ENCODE measurements at regions not wholly inside any gene's neighbourhood (a gene's known extent, or its start where the extent isn't known, plus 50 kb on each side); places are given as distances from the start of the nearest gene placed in this dataset.

DNA sequence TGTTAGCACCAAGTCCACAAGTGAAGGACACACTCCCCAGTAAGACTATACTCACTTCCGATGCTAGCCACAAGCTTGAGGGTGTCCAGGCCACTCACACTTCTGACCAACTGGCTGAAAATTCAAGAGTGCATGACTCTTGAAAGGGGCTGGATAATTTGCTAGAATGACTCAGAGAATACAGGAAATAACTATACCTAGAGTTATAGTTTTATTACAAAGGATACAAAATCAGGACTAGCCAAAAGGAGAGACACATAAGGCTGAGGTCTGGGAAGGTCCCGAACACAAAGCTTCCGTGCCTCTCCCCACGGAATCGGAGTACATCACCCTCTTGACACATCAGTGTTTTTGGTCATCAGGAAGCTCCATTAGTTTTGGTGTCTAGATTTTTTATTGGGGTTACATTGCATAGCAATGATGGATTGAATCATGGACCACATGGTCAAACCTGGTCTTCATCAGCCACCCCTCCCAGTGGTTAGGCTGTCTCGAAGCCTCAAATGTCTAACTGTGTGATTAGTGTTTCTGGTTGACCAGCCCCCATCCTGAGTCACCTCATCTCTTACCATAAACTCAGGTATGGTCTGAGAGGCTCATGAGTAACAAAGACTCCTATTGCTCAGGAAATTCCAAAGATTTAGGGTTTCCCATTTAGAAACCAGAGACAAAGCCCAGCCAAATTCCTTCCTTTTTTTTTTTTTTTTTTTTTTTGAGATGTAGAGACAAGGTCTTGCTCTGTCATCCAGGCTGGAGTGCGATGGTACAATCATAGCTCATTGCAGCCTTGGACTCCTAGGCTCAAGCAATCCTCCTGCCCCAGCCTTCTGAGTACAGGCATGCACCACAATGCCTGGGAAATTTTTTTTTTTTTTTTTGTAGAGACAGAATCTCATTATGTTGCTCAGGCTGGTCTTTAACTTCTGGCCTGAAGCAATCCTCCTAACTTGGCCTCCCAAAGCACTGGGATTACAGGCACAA lies 472.0 kb upstream of the TBX3 start:
- H3K9me3 Mint-ChIP-seq: peaks cover 0 to 8% (median 2%) of the 10 kb centered on the region in 6 donors
- DNase-seq: no peak
- H3K27ac Mint-ChIP-seq: no peak overlapping the region
- no peaks in the 10 kb centered on the region for H3K36me3 Mint-ChIP-seq
- peaks cover 0 to 8% (median 2%) of the 10 kb centered on the region in 3 donors for H3K27me3 Mint-ChIP-seq (ENCODE audit: low read depth in 3 of 3)
- no peaks in the 10 kb centered on the region for H3K4me1 Mint-ChIP-seq
- no peak overlapping the region for H3K4me3 Mint-ChIP-seq

DNA sequence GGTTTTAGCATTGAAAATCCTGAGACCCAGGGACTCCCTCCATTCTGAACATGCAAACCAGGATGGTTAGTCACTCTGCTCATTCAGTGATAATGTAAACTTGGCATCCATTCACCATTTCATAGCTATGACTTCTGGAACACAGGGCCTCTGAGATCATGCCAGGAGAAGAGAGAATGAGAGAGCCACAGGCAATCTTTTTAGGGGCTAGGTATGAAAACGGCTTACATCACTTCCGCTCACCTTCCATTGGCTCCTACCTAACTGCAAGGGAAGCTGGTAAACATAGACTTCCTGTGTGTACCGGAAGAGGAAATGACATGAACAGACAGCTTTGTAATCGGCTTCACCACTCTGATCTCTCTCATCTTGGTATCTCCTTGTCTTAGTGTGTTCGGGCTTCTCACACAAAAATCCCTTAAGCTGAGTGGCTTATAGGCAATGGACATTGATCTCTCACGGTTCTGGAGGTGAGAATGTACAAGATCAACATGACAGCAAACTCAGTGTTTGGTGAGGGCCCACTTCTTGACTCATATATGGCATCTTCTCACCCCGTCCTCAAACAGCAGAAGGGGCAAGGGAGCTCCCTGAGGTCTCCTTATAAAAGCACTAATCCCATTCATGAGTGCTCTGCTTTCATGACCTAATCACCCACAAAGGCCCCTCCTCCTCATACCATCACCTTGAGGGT lies 465.9 kb upstream of the TBX3 start:
- no peaks in the 10 kb centered on the region for H3K4me1 Mint-ChIP-seq
- no peaks in the 10 kb centered on the region for H3K36me3 Mint-ChIP-seq
- no peak overlapping the region for H3K4me3 Mint-ChIP-seq
- DNase-seq: no peak
- H3K9me3 Mint-ChIP-seq: peaks cover 0 to 11% (median 7%) of the 10 kb centered on the region in 6 donors
- H3K27me3 Mint-ChIP-seq (ENCODE audit: low read depth in 3 of 3): peaks cover 0 to 2% (median 1%) of the 10 kb centered on the region in 3 donors
- no peak overlapping the region for H3K27ac Mint-ChIP-seq

DNA sequence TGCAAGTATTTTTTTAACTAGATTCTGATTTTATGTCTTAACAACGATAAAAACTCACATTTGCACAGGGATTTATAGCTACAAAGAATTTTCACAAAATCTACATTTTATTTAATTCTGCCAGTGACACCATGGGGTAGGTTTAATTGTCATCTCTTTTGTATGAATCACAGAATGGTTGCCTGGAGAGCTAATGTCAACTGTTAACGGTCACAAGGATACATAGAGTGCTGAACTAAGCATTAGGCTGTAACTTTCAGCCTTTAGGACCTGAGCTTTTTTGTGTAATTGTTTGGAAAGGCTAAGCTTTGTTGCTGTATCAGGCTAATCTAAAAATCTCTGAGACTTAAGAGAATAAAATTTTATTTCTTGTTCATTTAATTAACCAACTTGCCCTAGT lies 465.3 kb upstream of the TBX3 start:
- Mint-ChIP-seq H3K27ac (no peak overlapping the region), H3K9me3 (peaks cover 0 to 11% (median 7%) of the 10 kb centered on the region in 6 donors), H3K27me3 (ENCODE audit: low read depth in 3 of 3) (peaks cover 0 to 4% (median 0%) of the 10 kb centered on the region in 3 donors)

DNA sequence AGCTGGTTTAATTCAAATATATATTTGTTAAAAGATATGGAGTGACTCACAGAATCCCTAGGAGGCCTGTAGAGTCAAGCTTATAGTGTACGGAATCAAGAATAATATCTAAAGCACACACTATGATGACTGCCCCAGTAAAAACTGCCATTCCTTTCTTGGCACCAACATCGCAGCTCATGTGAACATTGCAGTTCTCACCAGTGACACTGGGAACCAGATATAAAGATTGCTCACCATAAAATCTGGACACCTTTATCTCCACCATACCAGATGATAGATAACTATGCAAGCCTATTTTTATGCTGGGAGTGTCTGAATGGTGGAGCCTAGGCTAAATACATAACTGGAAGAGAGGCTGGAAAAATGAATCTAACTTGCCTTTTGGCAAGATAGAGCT lies 463.9 kb upstream of the TBX3 start:
- DNase-seq: no peak
- H3K4me3 Mint-ChIP-seq: no peak overlapping the region
- no peaks in the 10 kb centered on the region for H3K4me1 Mint-ChIP-seq
- H3K36me3 Mint-ChIP-seq: no peaks in the 10 kb centered on the region
- peaks cover 0 to 11% (median 4%) of the 10 kb centered on the region in 6 donors for H3K9me3 Mint-ChIP-seq
- no peak overlapping the region for H3K27ac Mint-ChIP-seq
- peaks cover 0 to 4% (median 0%) of the 10 kb centered on the region in 3 donors for H3K27me3 Mint-ChIP-seq (ENCODE audit: low read depth in 3 of 3)

More for the DNA sequence above, 465.3 kb upstream of the TBX3 start:
- Mint-ChIP-seq H3K36me3 (no peaks in the 10 kb centered on the region), H3K4me3 (no peak overlapping the region), H3K4me1 (no peaks in the 10 kb centered on the region)
- no peak for DNase-seq

DNA sequence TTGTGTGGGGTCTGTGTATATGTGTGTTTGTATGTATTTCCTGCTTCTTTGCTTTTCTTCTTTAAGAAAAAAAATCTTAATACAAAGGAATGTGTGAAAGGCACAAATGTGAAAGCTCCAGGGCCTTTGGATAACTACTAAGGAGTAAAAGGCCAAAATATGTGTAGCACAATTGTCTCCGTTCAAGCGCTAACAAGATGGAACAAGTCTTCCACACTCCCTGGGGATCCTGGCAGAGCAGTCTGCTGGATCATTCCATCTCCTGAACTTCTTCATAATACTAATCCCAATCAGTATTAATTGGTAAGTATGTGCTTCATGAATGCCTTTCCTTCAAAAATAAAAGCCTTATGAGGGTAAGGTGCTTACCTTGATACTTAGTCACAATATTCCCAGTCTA lies 462.5 kb upstream of the TBX3 start:
- no peaks in the 10 kb centered on the region for H3K36me3 Mint-ChIP-seq
- H3K9me3 Mint-ChIP-seq: peaks cover 0 to 11% (median 3%) of the 10 kb centered on the region in 6 donors
- no peak for DNase-seq
- H3K4me3 Mint-ChIP-seq: no peak overlapping the region
- no peak overlapping the region for H3K27ac Mint-ChIP-seq
- H3K4me1 Mint-ChIP-seq: no peaks in the 10 kb centered on the region
- peaks cover 0 to 4% (median 0%) of the 10 kb centered on the region in 3 donors for H3K27me3 Mint-ChIP-seq (ENCODE audit: low read depth in 3 of 3)

DNA sequence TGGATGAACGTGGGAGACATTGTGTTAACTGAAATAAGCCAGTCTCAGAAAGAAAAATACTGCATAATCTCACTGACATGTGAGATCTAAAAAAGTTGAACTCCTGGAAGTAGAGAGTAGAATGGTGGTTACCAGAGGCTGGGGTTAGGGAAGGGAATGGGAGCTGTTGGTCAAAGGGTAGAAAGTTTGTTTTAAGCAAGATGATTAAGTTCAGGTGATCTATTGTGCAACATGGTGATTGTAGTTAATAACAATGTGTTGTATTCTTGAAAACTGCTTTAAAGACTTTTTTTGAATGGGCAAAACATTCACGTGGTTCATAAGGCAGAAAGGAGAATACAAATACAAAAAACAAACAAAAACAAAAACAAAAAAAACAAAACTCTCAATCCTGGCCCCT lies 460.4 kb upstream of the TBX3 start:
- peaks cover 0 to 17% (median 0%) of the 10 kb centered on the region in 6 donors for H3K9me3 Mint-ChIP-seq
- no peak for DNase-seq

DNA sequence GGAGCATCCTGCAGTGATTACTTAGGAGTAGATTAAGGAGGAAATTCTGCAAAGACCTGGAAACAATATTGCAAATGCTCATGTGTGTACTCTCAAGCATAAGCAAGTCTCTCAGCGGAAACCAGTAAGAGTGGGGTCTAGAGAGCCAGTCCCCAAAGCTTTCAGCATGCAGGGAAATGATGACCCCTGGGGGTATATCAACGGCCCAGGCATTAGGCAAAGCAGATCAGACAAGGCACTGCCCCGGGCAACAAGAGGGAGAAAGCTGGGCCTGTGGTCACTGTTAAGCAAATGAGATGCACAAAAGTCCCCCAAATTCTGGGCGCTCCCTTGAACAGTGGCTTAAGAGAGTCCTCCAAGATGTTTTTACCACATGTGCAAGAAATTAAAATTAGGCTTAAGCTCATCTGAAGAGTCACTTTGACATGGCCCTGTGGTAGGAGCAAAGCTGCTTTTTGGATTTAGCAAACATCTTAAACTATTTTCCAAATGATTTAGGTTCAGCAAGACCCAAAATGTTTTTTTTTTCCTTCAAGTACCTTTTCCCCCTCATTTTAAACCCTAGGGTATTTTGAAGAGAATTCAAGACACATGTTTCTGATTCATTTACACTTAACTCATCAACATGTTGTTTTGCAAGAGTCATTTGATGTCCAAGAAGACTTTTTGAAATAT lies 457.1 kb upstream of the TBX3 start:
- H3K27ac Mint-ChIP-seq: no peak overlapping the region
- no peaks in the 10 kb centered on the region for H3K4me1 Mint-ChIP-seq
- DNase-seq: no peak
- H3K9me3 Mint-ChIP-seq: peaks cover 0 to 18% (median 0%) of the 10 kb centered on the region in 6 donors
- H3K27me3 Mint-ChIP-seq (ENCODE audit: low read depth in 3 of 3): peaks cover 0 to 2% (median 0%) of the 10 kb centered on the region in 3 donors
- no peaks in the 10 kb centered on the region for H3K36me3 Mint-ChIP-seq
- H3K4me3 Mint-ChIP-seq: no peak overlapping the region

More for the DNA sequence above, 460.4 kb upstream of the TBX3 start:
- no peak overlapping the region for H3K27ac Mint-ChIP-seq
- H3K36me3 Mint-ChIP-seq: no peaks in the 10 kb centered on the region
- H3K27me3 Mint-ChIP-seq (ENCODE audit: low read depth in 3 of 3): peaks cover 0 to 2% (median 0%) of the 10 kb centered on the region in 3 donors
- H3K4me3 Mint-ChIP-seq: no peak overlapping the region
- no peaks in the 10 kb centered on the region for H3K4me1 Mint-ChIP-seq

DNA sequence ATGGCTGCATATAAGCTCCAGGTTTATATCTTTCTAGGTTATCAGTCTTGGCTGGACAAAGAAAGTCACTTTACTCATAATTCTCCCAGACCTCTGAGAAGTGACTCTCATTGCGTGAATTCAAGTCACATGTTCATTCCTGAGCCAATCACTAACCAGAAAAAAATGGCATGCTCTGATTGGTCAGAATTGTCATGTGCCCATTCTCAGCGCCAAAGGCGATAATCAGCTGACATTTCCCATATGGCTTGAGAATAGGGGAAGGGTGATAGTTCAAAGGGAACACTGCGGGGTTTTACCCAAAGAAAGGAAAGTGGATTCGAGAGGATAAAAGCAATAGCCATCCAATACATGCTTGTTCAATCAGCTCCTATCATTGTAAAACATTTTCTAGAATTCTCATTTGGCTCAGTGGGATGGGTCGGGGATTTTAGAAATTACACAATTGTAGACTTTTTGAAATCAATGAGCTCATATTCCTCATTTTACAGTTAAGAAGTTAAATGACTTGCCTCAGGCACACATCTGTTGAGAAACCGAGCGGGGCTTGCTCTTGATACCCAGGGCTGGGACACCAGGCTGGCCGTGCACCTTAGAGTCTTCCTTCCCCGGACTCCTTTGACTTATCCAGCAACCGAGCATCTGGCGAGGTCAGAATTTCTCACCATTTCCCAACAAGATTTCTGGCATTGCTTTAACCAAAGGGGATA lies 454.0 kb upstream of the TBX3 start:
- no peaks in the 10 kb centered on the region for H3K36me3 Mint-ChIP-seq
- no peaks in the 10 kb centered on the region for H3K27me3 Mint-ChIP-seq (ENCODE audit: low read depth in 3 of 3)
- no peak for DNase-seq
- H3K27ac Mint-ChIP-seq: no peak overlapping the region
- peaks cover 0 to 26% (median under 1%) of the 10 kb centered on the region in 6 donors for H3K9me3 Mint-ChIP-seq
- H3K4me3 Mint-ChIP-seq: no peak overlapping the region
- no peaks in the 10 kb centered on the region for H3K4me1 Mint-ChIP-seq

DNA sequence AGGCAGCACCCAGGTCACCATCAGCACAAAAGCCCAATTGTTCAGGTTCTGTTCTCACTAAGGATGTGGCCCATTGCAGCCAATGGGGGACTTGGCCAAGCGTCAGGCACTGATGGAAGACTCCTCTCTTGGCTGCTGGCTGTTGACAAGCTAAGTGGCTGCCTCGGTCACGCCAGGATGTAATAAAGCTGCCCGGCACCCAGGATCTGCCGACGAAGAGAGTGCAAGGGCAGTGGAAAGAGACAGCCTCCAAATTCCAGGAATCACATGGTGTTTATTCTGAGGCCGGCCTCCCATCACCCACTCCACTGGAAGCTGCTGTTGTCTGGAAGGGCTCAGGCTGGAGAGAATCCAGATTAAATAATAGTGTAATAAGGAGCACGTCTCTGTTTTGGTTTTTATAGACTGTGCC lies 451.8 kb upstream of the TBX3 start:
- Mint-ChIP-seq H3K4me3 (no peak overlapping the region), H3K9me3 (peaks cover 0 to 33% (median 3%) of the 10 kb centered on the region in 6 donors), H3K36me3 (no peaks in the 10 kb centered on the region), H3K4me1 (no peaks in the 10 kb centered on the region), H3K27ac (no peak overlapping the region), H3K27me3 (ENCODE audit: low read depth in 3 of 3) (no peaks in the 10 kb centered on the region)
- no peak for DNase-seq

DNA sequence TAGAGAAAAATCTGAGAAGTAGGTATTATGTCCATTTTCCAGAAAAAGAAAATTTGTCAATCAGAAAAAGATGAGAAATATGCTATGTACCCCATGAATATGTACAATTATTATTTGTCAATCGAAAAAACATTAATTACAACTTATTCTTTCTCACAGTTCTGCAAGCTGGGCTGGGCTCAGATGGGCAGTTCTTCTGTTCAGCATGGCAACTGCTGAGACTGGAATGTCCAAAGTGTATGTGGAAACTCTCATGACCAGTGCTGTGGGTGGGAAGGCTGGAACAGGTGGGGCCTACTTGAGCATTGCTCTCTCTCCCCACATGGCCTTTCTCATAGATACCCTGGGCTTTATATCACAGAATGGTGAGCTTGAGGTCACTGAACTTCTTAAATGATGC lies 450.3 kb upstream of the TBX3 start:
- no peak overlapping the region for H3K27ac Mint-ChIP-seq
- peaks cover 0 to 25% (median 4%) of the 10 kb centered on the region in 6 donors for H3K9me3 Mint-ChIP-seq
- H3K36me3 Mint-ChIP-seq: no peaks in the 10 kb centered on the region
- no peaks in the 10 kb centered on the region for H3K27me3 Mint-ChIP-seq (ENCODE audit: low read depth in 3 of 3)
- no peak overlapping the region for H3K4me3 Mint-ChIP-seq
- DNase-seq: no peak
- H3K4me1 Mint-ChIP-seq: no peaks in the 10 kb centered on the region

DNA sequence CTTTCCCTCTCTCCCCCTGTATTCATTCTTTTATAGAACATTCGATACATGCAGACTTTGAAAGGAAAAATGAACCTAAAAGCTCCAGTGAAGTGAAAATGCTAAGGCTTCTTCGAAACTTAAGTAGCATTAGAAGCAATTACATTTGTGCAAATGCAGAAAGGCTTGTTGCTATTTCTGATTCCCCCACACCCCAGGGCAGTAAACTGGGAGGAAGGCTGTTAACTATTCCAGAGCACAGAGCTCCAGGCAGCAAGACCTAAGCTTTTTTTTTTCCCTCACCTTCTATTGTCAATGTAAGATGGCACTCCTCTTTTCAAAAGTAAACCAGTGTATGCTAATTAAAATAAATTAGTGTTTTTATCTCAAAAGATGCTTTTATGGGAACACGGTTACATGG lies 448.9 kb upstream of the TBX3 start:
- H3K36me3 Mint-ChIP-seq: no peaks in the 10 kb centered on the region
- no peaks in the 10 kb centered on the region for H3K4me1 Mint-ChIP-seq
- H3K27ac Mint-ChIP-seq: no peak overlapping the region
- peaks cover 0 to 22% (median 5%) of the 10 kb centered on the region in 6 donors for H3K9me3 Mint-ChIP-seq
- H3K4me3 Mint-ChIP-seq: no peak overlapping the region
- DNase-seq: no peak
- no peaks in the 10 kb centered on the region for H3K27me3 Mint-ChIP-seq (ENCODE audit: low read depth in 3 of 3)

DNA sequence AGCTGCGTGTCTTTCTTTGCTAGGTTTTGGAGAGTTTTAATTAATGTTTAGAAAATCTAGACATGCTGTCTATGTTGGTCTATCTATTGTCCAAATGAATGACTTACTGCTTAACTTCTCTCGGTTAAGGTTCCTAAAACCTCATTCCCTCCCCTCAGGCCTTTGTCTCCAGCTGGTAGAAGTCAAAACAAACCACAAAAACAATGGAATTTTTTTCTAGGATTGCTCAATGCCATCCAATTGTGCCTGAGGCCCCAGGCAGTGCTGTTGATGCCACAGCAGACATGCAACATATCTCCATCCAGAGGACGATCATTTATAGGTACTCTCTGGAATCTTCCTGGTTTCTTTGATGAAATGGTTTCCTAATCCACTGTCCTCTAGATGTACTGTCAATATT lies 448.2 kb upstream of the TBX3 start:
- Mint-ChIP-seq H3K36me3 (no peaks in the 10 kb centered on the region), H3K4me3 (no peak overlapping the region), H3K9me3 (peaks cover 0 to 21% (median 5%) of the 10 kb centered on the region in 6 donors), H3K27ac (no peak overlapping the region), H3K4me1 (no peaks in the 10 kb centered on the region), H3K27me3 (ENCODE audit: low read depth in 3 of 3) (no peaks in the 10 kb centered on the region)
- DNase-seq: no peak

DNA sequence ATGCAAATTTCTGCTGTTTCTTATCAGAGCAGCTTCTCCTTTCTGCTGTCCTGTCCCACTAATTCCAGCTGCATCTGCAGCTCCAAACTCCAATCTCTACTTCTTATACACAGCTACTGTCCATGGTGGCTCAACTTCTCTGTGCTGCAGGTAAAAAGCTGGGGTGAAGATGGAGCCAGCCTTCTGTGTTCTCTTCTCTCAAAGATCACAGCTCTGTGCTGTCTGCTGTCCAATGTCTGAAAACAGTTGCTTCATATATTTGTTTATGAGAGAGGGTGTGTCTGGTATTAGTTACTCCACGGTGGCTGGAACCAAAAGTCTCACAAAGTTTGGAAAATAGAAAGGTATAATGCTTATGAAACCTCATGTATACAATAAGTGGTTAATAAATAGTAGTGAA lies 445.8 kb upstream of the TBX3 start:
- no peak for DNase-seq
- H3K9me3 Mint-ChIP-seq: peaks cover 0 to 19% (median 4%) of the 10 kb centered on the region in 6 donors

More for the DNA sequence above, 445.8 kb upstream of the TBX3 start:
- Mint-ChIP-seq H3K4me3 (no peak overlapping the region), H3K4me1 (no peaks in the 10 kb centered on the region), H3K27ac (no peak overlapping the region), H3K36me3 (no peaks in the 10 kb centered on the region), H3K27me3 (ENCODE audit: low read depth in 3 of 3) (peaks cover 0 to 2% (median 1%) of the 10 kb centered on the region in 3 donors)
